Prostate gland (tissue), 2 donors: ENCODE measurements at regions not wholly inside any gene's neighbourhood (a gene's known extent, or its start where the extent isn't known, plus 50 kb on each side); places are given as distances from the start of the nearest gene placed in this dataset.

Experiments
- POLR2AphosphoS5 ChIP-seq: sonication (generic); formaldehyde crosslinking; IDR thresholded peaks from one replicate; pipeline ENCODE4 v1.6.1; 2017; ENCODE audit warnings: antibody characterized with exemption
- TF ChIP-seq, protein P1 (sequence below), 4 experiments: fragments of 200-600 bp in 2 of 4; fragments of 450-650 bp in 2 of 4; sonication (generic) in 2 of 4; IDR thresholded peaks; 1 replicate in 3 of 4; 2 replicates in 1 of 4; pipeline ENCODE4 v1.5.1; 2016 to 2019; ENCODE audit warnings: antibody characterized with exemption in 4 of 4, mild to moderate bottlenecking in 2 of 4, moderate library complexity in 2 of 4

- TF ChIP-seq POLR2AphosphoS5 = no peak
- TF ChIP-seq, protein P1, sequence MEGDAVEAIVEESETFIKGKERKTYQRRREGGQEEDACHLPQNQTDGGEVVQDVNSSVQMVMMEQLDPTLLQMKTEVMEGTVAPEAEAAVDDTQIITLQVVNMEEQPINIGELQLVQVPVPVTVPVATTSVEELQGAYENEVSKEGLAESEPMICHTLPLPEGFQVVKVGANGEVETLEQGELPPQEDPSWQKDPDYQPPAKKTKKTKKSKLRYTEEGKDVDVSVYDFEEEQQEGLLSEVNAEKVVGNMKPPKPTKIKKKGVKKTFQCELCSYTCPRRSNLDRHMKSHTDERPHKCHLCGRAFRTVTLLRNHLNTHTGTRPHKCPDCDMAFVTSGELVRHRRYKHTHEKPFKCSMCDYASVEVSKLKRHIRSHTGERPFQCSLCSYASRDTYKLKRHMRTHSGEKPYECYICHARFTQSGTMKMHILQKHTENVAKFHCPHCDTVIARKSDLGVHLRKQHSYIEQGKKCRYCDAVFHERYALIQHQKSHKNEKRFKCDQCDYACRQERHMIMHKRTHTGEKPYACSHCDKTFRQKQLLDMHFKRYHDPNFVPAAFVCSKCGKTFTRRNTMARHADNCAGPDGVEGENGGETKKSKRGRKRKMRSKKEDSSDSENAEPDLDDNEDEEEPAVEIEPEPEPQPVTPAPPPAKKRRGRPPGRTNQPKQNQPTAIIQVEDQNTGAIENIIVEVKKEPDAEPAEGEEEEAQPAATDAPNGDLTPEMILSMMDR (IDR thresholded peaks at IDR 0.05) = no peak
Observed at GRCh38 chr2:66113988-66114625, 320.8 kb upstream of the MEIS1 start.
